Left ventricle myocardium inferior (tissue), 1 donor: ENCODE measurements at regions not wholly inside any gene's neighbourhood (a gene's known extent, or its start where the extent isn't known, plus 50 kb on each side); places are given as distances from the start of the nearest gene placed in this dataset.

Experiments used
- DNase-seq: peaks from one replicate; pipeline ENCODE4 v3.0.0-alpha.2; 2020
- H3K27ac ChIP-seq: fragments of 200-600 bp; replicated peaks from 2 replicates; pipeline ENCODE4 v1.8.0; 2021
- H3K27me3 ChIP-seq: fragments of 200-600 bp; 2 replicates; pipeline ENCODE4 v1.8.0; 2021; ENCODE audit warnings: low read depth
- H3K36me3 ChIP-seq: fragments of 200-600 bp; 2 replicates; pipeline ENCODE4 v1.8.0; 2021
- H3K4me1 ChIP-seq: fragments of 200-600 bp; 2 replicates; pipeline ENCODE4 v1.8.0; 2021
- H3K4me3 ChIP-seq: fragments of 200-600 bp; 2 replicates; pipeline ENCODE4 v1.8.0; 2021; ENCODE audit warnings: mild to moderate bottlenecking, moderate library complexity
- H3K9me3 ChIP-seq: fragments of 200-600 bp; replicated peaks from 2 replicates; pipeline ENCODE4 v1.8.0; 2021
- CTCF ChIP-seq: fragments of 200-600 bp; IDR thresholded peaks from 2 replicates; pipeline ENCODE4 v1.8.0; 2021; ENCODE audit warnings: antibody characterized with exemption, mild to moderate bottlenecking, borderline replicate concordance
- intact Hi-C: fragments of 100-400 bp; cut with micrococcal nuclease; formaldehyde crosslinking; loops from one replicate; pipeline ENCODE4 v1.11.0; 2022
- donor health status: DM: no; HTN: yes; CAD: no; lungs with severe emphysema.

GRCh38 chr12:70044167-70044566 is 199.1 kb upstream of the CNOT2 start:
- H3K27ac ChIP-seq: no peak overlapping the region
- no peaks in the 10 kb centered on the region for H3K36me3 ChIP-seq
- no peak overlapping the region for H3K4me3 ChIP-seq
- no peak for TF ChIP-seq CTCF
- H3K27me3 ChIP-seq: no peaks in the 10 kb centered on the region
- intact Hi-C loops: no loop called here
- no peak for DNase-seq
- H3K4me1 ChIP-seq: peaks cover 32% of the 10 kb centered on the region
- H3K9me3 ChIP-seq: no peaks in the 10 kb centered on the region

- Histone ChIP-seq H3K4me1 (peaks cover 28% of the 10 kb centered on the region), H3K4me3 (no peak overlapping the region), H3K9me3 (no peaks in the 10 kb centered on the region), H3K27me3 (no peaks in the 10 kb centered on the region), H3K27ac (no peak overlapping the region), H3K36me3 (no peaks in the 10 kb centered on the region)
- intact Hi-C loops: no loop called here
- no peak for DNase-seq
- no peak for TF ChIP-seq CTCF
Measured at GRCh38 chr12:70045036-70045435, 198.2 kb upstream of the CNOT2 start.

GRCh38 chr12:70045514-70045913 is 197.7 kb upstream of the CNOT2 start:
- no peaks in the 10 kb centered on the region for H3K27me3 ChIP-seq

GRCh38 chr12:70048521-70049250 is 194.5 kb upstream of the CNOT2 start:
- Histone ChIP-seq H3K4me1 (peaks cover 13% of the 10 kb centered on the region), H3K27ac (no peak overlapping the region), H3K9me3 (no peaks in the 10 kb centered on the region), H3K36me3 (no peaks in the 10 kb centered on the region), H3K4me3 (no peak overlapping the region), H3K27me3 (no peaks in the 10 kb centered on the region)
- TF ChIP-seq CTCF: no peak
- no peak for DNase-seq
- intact Hi-C loops: no loop called here

More at GRCh38 chr12:70045514-70045913, 197.7 kb upstream of the CNOT2 start:
- intact Hi-C loops: no loop called here
- Histone ChIP-seq H3K4me1 (peaks cover 28% of the 10 kb centered on the region), H3K36me3 (no peaks in the 10 kb centered on the region), H3K27ac (no peak overlapping the region), H3K4me3 (no peak overlapping the region), H3K9me3 (no peaks in the 10 kb centered on the region)
- no peak for DNase-seq
- no peak for TF ChIP-seq CTCF

- Histone ChIP-seq H3K36me3 (no peaks in the 10 kb centered on the region), H3K4me3 (no peak overlapping the region), H3K9me3 (no peaks in the 10 kb centered on the region), H3K27ac (no peak overlapping the region), H3K27me3 (no peaks in the 10 kb centered on the region), H3K4me1 (peaks cover 8% of the 10 kb centered on the region)
- no peak for DNase-seq
- intact Hi-C loops: no loop called here
- TF ChIP-seq CTCF: no peak
Measured at GRCh38 chr12:70049596-70050360, 193.5 kb upstream of the CNOT2 start.
